ENCODE measurements at regions not wholly inside any gene's neighbourhood (a gene's known extent, or its start where the extent isn't known, plus 50 kb on each side); places are given as distances from the start of the nearest gene placed in this dataset.

DNA sequence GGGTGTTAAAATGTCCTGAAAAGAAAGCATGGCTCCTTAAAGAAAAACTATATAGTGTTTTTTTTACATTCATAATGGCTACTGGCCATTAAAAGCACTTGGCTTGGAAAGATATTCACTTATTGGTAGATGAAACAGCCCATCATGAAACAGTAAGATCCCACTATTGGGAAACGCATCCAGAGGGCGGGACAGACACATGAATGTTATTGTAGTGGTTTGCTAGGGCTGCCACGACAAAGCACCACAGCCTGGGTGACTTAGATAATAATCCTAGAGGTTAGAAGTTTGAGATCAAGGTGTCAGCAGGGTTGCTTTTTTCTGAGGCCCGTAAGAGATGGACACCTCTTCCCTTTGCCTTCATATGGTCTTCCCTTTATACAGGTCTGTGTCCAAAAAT, 139.4 kb upstream of the ANKH start:
- no peaks in the 10 kb centered on the region for H3K79me2 ChIP-seq (ENCODE audit: control insufficient read depth, insufficient read depth, low read length)
- no peaks in the 10 kb centered on the region for H3K9me1 ChIP-seq (ENCODE audit: control insufficient read depth, insufficient read depth, low read length)
- no peaks in the 10 kb centered on the region for H4K20me1 ChIP-seq (replicated peaks; ENCODE audit: control insufficient read depth, insufficient read depth, low read length)
- intact Hi-C loops (cut with micrococcal nuclease) = loop anchor here (5.0 kb wide), 2 partner anchors 659 to 1024 kb away; no protein-coding TSS in a partner anchor
- ATAC-seq (no peak), DNase-seq (ENCODE audit: extremely low read depth in 1 of 4, low spot score in 3 of 4) (no peak), FAIRE-seq (no peak)
- no peaks in the 10 kb centered on the region for H3K36me3 ChIP-seq (ENCODE audit: control insufficient read depth, insufficient read depth, low read length)
- no TSS peak for BruUV-seq (replicated peaks)
- 2% methylated on average over 4 of the region's 4 CpGs for WGBS (ENCODE audit: insufficient coverage, low coverage, missing lambda C conversion rate)
- TF ChIP-seq, protein P1, sequence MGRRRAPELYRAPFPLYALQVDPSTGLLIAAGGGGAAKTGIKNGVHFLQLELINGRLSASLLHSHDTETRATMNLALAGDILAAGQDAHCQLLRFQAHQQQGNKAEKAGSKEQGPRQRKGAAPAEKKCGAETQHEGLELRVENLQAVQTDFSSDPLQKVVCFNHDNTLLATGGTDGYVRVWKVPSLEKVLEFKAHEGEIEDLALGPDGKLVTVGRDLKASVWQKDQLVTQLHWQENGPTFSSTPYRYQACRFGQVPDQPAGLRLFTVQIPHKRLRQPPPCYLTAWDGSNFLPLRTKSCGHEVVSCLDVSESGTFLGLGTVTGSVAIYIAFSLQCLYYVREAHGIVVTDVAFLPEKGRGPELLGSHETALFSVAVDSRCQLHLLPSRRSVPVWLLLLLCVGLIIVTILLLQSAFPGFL (CRISPR knock-in tag; IDR thresholded peaks at IDR 0.05) = no peak
- TF ChIP-seq PKNOX1 (IDR thresholded peaks at IDR 0.05) (peak; percentile 26; the same call in 1 of the 2 replicates), ATF1 (CRISPR knock-in tag; IDR thresholded peaks at IDR 0.05) (no peak), ATF1 (tag; IDR thresholded peaks at IDR 0.05) (no peak), ZNF280B (CRISPR knock-in tag; IDR thresholded peaks at IDR 0.05) (no peak), PBX2 (CRISPR knock-in tag; IDR thresholded peaks at IDR 0.05; ENCODE audit: low read depth) (no peak), PBX2 (tag; conservative IDR thresholded peaks at IDR 0.05; ENCODE audit: low read depth) (0 out of 2 replicates have a peak, but pooled peaks have one; percentile 13)
- H3K27ac ChIP-seq (ENCODE audit: extremely low read depth, low read depth, low read length) = no peak overlapping the region
- no peak overlapping the region for H3K9ac ChIP-seq (ENCODE audit: insufficient read depth in 1 of 2, low read depth in 2 of 2, low read length in 2 of 2)
- H3K4me3 ChIP-seq = no peak overlapping the region
- no peaks in the 10 kb centered on the region for H3K9me3 ChIP-seq (replicated peaks; ENCODE audit: control insufficient read depth, insufficient read depth, low read depth, low read length)
- POLR2A ChIA-PET = no interaction called here
- no peak overlapping the region for H3K4me2 ChIP-seq (ENCODE audit: insufficient read depth, low read length)
- H3K4me1 ChIP-seq (replicated peaks in 1 of 2; ENCODE audit: control insufficient read depth in 2 of 2, insufficient read depth in 2 of 2, low read length in 2 of 2) = no peaks in the 10 kb centered on the region; a peak in 1 of 5 replicates
- in situ Hi-C loops (cut with MboI) = loop anchor here (25.0 kb wide), 1 partner anchor 1024 kb away; no protein-coding TSS in a partner anchor
- CTCF ChIA-PET (ENCODE audit: low intra/inter-chr PET ratio) = interaction anchor here (1.1 kb wide), 1 partner anchor 284 kb away, joined by 3 read pairs; no protein-coding TSS in a partner anchor
- H2AFZ ChIP-seq (ENCODE audit: low read depth, low read length) = no peak overlapping the region
- peaks cover 0 to 7% of the 10 kb centered on the region in 2 experiments; a peak in 1 of 5 replicates for H3K27me3 ChIP-seq (ENCODE audit: control insufficient read depth in 2 of 2, insufficient read depth in 2 of 2, low read length in 2 of 2)

All from K562 (cell line).